HG03060 (cell line): ENCODE measurements at regions not wholly inside any gene's neighbourhood (a gene's known extent, or its start where the extent isn't known, plus 50 kb on each side); places are given as distances from the start of the nearest gene placed in this dataset.

Experiments used
- ATAC-seq: cut with Tn5 transposase; IDR thresholded peaks from one replicate; pipeline ENCODE4 v1.9.1; 2021; ENCODE audit warnings: low read depth, moderate number of reproducible peaks; ENCODE audit not compliant: unreplicated experiment

- no peak for ATAC-seq
Observed at GRCh38 chr15:39495871-39496840, 84.7 kb upstream of the THBS1 start.

DNA sequence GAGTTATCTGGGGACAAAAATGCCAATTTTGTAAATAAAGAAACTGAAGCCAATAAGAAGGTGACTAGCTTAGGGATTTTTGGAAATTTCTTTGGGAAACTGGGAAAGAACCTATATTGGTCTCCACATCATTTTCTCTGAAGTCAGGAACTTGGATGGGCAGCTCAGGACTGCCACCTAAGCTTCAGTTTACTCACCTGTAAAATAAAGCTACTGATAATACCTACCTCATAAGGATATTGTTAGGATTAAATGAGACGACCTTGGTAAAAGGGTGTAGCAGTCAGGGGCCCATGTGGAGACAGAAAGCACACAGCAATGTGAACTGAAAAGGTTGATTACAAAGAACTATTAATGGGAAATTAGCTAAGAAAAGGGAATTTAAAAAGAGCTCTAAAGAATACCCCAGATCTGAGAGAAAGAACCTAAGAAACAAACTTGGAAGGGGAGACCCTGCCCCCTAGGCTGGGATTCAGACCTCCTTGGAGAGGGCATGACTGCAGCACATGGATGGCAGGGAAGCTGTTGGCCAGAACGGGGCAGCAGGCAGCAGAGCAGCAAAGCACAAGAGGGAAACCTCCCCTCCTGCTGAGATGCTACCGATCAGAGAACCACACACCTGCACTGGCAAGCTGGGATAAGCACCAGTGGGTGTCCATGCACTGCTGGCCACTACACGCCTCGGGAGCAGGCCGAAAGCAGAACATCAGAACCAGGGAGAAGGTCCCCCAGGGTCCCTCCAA, 83.7 kb upstream of the THBS1 start:
- ATAC-seq: no peak

DNA sequence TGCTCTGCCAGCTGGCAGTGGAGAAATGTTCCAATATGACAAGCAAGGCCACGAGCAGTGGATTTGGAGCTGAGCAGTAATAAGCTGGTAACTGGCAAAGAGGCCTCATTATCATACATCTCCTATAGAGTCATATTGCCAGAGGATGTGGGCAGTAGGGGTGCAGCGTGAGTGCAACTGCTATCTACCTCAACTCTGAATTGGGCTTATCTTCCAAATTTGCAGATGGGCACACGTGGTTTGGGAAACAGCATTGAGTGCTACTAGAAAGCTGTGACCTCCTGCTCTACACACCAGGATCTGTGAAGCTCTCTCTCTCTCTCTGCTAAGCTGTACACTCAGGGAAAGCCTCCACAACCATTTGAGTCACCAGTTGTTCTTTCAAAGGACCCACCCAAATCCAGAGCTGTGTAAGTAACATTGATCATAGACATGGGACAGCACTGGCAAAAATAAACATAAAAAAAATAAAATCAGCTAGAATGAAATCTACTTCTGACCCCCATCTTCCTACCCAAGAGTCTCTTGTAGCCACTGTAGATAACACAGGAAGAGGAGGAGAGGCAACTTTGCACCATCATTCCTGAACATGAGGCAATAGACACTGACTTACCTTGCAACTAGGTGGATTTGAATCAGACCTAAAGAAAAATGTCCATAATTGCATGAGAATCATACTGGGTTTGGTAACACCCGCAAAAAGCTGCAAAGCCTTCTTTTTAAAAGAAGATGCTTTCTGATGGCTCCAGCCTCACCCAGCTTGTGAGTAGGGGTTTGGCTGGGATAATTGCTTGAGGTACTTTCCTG, 82.9 kb upstream of the THBS1 start:
- ATAC-seq: no peak

DNA sequence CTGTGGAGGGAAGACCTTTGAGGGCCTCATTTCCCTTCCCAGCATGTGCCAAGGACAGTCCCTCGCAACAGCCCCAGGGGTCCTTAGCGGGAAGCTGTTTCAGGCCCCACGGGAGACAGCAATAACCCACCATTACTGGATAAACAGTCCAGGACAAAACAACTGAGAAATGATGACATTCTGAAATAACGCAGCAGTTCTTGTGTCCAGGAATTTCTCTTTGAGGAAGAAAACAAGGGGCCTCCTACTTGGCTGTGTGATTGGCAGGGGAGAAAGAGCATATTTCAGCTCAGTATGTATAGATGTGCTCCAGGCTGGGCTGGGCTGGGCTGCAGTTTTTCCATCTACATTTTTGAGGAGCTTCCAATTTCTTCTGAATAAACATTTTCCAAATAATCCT, 82.2 kb upstream of the THBS1 start:
- no peak for ATAC-seq

- no peak for ATAC-seq
Observed at GRCh38 chr15:39499042-39499441, 81.8 kb upstream of the THBS1 start.

GRCh38 chr15:39499681-39500080, 81.2 kb upstream of the THBS1 start:
- no peak for ATAC-seq

- no peak for ATAC-seq
Observed at GRCh38 chr15:39501366-39502081, 79.4 kb upstream of the THBS1 start.

DNA sequence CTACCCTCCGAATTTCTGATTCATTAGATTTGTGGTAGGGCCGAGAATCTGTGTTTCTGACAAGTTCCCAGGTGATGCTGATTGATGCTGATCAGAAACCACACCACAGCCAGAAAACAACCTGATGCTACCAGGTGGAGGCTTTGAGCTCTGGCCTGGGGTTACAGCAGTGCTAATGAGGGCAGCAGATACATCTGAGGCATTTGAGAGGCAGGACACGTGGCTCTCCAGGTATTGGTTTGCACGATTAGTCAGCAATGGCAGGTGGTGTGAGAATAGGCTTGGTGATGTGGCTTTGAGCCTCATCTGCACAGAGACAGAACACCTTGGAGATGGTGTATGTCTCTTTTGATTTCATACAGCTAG, 78.8 kb upstream of the THBS1 start:
- no peak for ATAC-seq

DNA sequence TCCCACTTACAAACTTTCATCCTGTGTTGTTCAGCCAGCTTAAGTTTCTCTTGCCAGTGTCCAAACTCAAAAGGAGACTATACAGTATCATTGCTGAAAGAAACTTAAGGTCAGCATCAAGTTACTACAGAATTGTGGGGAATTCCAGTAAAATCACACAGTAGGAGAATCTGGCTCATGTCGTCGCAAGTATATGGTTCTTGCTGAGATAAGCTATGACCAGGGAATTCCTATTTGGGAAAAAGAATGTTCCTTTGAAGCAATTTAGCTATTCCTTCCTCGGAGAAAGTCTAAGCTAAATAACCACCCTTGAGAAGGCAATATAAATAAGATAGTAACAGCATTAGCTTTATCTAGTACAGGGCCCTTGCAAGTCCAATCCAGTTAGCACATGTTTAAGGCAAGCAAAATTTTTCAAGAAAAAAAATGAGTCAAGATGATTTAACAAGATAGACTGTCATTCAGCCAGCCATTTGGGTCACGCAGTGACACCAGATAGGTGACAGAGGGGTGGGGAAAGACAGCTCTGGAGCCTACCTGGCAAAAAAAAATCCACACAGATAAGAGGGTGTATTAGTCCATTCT, 78.2 kb upstream of the THBS1 start:
- ATAC-seq: no peak

- no peak for ATAC-seq
Observed at GRCh38 chr15:39503526-39503925, 77.4 kb upstream of the THBS1 start.

DNA sequence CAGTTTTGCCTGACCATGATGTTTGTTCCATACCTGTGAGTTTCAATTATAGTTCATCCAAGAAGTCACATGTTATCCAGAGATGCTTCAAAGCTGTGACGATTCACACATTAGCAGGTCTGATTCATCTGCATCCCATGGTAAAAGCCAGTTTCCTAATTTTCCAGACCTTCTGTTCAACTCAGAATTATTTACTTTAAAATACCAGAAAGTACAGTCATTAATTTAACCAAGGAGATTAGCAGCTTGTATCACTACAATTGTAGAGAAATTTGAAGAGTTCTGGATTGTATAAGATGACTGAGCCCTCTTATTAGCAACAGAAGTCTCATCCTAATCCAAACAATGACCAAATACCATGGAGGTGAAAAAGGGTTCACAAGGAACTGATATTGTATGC, 76.1 kb upstream of the THBS1 start:
- ATAC-seq: no peak

- ATAC-seq: no peak
Observed at GRCh38 chr15:39506146-39506545, 74.7 kb upstream of the THBS1 start.

DNA sequence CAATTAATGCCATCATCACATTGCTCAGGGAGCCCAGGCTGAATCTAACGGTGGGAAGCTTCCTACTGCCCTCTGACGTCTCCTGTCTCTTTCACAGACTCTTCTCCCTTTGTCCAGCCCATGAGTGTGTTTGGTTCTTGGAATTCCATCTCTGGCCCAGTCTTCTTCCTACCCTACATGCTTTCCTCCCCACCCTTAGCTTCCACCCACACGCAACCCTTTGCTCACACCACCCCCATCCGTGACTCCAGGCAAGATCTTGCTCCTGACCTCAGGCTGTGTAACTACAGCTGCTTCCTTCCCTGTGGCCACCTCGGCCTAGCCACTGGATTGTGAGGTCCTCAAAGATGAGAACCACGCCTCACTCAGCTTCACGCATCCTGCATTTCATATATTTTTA, 72.3 kb upstream of the THBS1 start:
- ATAC-seq: no peak

DNA sequence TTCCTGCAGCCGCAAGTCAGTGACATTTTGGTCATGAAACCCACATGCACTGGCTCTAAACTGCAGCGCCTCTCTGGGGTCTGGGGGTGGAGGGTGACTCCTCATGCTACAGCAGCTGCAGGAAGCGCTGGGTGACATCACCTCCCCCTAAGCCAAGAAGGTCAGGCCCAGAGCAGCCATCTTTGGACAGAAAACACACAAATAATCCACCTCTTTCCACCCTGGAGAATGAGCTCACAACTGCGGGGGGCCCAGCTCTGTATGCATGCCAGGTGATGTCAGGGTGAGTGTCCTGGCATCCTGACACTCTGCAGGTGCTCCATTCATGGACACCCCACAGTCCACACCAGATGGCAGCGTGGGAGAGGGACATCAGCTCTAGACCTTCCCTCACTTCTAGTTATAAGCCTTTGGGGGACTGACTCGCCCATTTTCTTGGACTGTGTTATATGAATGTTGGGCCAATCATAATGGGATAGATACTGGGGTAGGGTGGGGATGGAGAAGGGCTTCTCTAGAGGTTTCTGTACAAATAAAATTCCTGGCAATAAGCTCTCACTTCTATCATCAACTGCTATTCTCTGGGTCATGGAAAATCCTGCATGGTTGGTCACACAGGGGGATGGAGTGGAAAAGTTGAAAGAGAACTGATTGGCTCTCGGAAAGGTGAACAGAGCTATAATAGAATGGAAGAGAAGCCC, 70.7 kb upstream of the THBS1 start:
- ATAC-seq: no peak

- ATAC-seq: no peak
Observed at GRCh38 chr15:39511000-39511915, 69.6 kb upstream of the THBS1 start.

- ATAC-seq: no peak
Observed at GRCh38 chr15:39511916-39512260, 69.0 kb upstream of the THBS1 start.

GRCh38 chr15:39512643-39513042, 68.2 kb upstream of the THBS1 start:
- ATAC-seq: no peak

DNA sequence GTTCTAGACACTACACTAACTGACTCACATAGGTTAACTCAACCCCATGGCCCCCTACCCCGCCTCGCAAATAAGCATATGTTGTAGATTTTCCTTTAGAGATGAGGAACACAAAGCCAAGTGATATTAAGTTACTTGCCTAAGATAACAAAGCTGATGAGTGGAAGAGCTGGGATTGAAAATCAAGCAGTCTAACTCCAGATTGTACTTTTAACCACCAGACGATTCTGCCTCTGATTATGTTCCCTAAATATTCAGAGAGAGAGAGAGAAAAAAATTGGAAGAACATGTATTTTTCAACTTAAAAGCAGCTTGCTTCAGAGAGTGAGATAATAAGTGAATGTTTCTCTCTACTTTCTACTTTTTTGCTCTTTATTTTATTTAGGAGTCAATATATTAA, 66.9 kb upstream of the THBS1 start:
- ATAC-seq: no peak
